Neuronal stem cell (in vitro differentiated cells): ENCODE measurements at regions not wholly inside any gene's neighbourhood (a gene's known extent, or its start where the extent isn't known, plus 50 kb on each side); places are given as distances from the start of the nearest gene placed in this dataset.

Source experiments
- DNase-seq: peaks from one replicate; pipeline ENCODE4 v3.0.0-alpha.2; 2013; ENCODE audit warnings: low spot score
- H2AFZ ChIP-seq: one replicate; pipeline ENCODE4 v1.6.1; 2013; ENCODE audit warnings: mild to moderate bottlenecking, low read length, inconsistent platforms
- H2AK5ac ChIP-seq: 2 replicates; pipeline ENCODE4 v1.6.1; 2013; ENCODE audit warnings: low read depth, mild to moderate bottlenecking, inconsistent platforms, low read length, moderate library complexity, mixed read lengths
- H2BK120ac ChIP-seq: 2 replicates; pipeline ENCODE4 v1.6.1; 2013; ENCODE audit warnings: low read depth, mild to moderate bottlenecking, inconsistent platforms, low read length, moderate library complexity, mixed read lengths
- H2BK12ac ChIP-seq: one replicate; pipeline ENCODE4 v1.6.1; 2013; ENCODE audit warnings: low read length, inconsistent platforms
- H2BK15ac ChIP-seq: 2 replicates; pipeline ENCODE4 v1.6.1; 2013; ENCODE audit warnings: mild to moderate bottlenecking, low read length, inconsistent platforms, mixed read lengths
- H2BK5ac ChIP-seq: one replicate; pipeline ENCODE4 v1.6.1; 2013; ENCODE audit warnings: inconsistent platforms, mild to moderate bottlenecking, low read length, moderate library complexity
- H3K14ac ChIP-seq: one replicate; pipeline ENCODE4 v1.6.1; 2013; ENCODE audit warnings: low read length, inconsistent platforms
- H3K18ac ChIP-seq: 2 replicates; pipeline ENCODE4 v1.6.1; 2013; ENCODE audit warnings: low read length, inconsistent platforms
- H3K23ac ChIP-seq: 2 replicates; pipeline ENCODE4 v1.6.1; 2013; ENCODE audit warnings: low read depth, mild to moderate bottlenecking, mixed read lengths, low read length, inconsistent platforms; ENCODE audit not compliant: poor library complexity
- H3K27ac ChIP-seq: replicated peaks from 3 replicates; pipeline ENCODE4 v1.5.1; 2013; ENCODE audit warnings: low read length, inconsistent platforms
- H3K27me3 ChIP-seq, 3 experiments: 2 replicates each; pipeline ENCODE4 v1.6.1; 2013; ENCODE audit warnings: low read length in 3 of 3, mild to moderate bottlenecking in 2 of 3, inconsistent platforms in 1 of 3, low read depth in 1 of 3, mixed read lengths in 1 of 3, moderate library complexity in 1 of 3; ENCODE audit not compliant: control insufficient read depth in 3 of 3, insufficient read depth in 3 of 3
- H3K36me3 ChIP-seq, 2 donors: replicated peaks in 1 of 2; 2 replicates each; pipeline ENCODE4 v1.6.1; 2013; ENCODE audit warnings: low read length in 2 of 2; ENCODE audit not compliant: control insufficient read depth in 2 of 2, insufficient read depth in 2 of 2
- H3K4ac ChIP-seq: 2 replicates; pipeline ENCODE4 v1.6.1; 2013; ENCODE audit warnings: inconsistent platforms, mild to moderate bottlenecking, low read length, moderate library complexity
- H3K4me1 ChIP-seq, 2 donors: 1 replicate in 1 of 2; 2 replicates in 1 of 2; pipeline ENCODE4 v1.6.1; 2013; ENCODE audit warnings: low read length in 2 of 2, low read depth in 1 of 2; ENCODE audit not compliant: control insufficient read depth in 2 of 2, insufficient read depth in 1 of 2
- H3K4me2 ChIP-seq: one replicate; pipeline ENCODE4 v1.6.1; 2013; ENCODE audit warnings: mild to moderate bottlenecking, low read length, inconsistent platforms; ENCODE audit not compliant: insufficient read depth, poor library complexity, severe bottlenecking
- H3K4me3 ChIP-seq, 2 donors: 2 replicates each; pipeline ENCODE4 v1.5.1; 2013; ENCODE audit warnings: low read length in 2 of 2, mild to moderate bottlenecking in 2 of 2, inconsistent platforms in 1 of 2, moderate library complexity in 1 of 2
- H3K79me1 ChIP-seq: one replicate; pipeline ENCODE4 v1.6.1; 2013; ENCODE audit warnings: low read depth, mild to moderate bottlenecking, inconsistent platforms, low read length, moderate library complexity
- H3K9ac ChIP-seq: one replicate; pipeline ENCODE4 v1.6.1; 2013; ENCODE audit warnings: mild to moderate bottlenecking, low read depth, low read length, inconsistent platforms; ENCODE audit not compliant: poor library complexity
- H3K9me3 ChIP-seq, 2 donors: replicated peaks in 1 of 2; 2 replicates each; pipeline versions ENCODE3 to v1.6.1; 2013; ENCODE audit warnings: low read length in 2 of 2, mild to moderate bottlenecking in 2 of 2, inconsistent platforms in 1 of 2, low read depth in 1 of 2, mixed read lengths in 1 of 2, moderate library complexity in 1 of 2; ENCODE audit not compliant: control insufficient read depth in 2 of 2, insufficient read depth in 1 of 2
- H4K8ac ChIP-seq: one replicate; pipeline ENCODE4 v1.6.1; 2013; ENCODE audit warnings: low read depth, mild to moderate bottlenecking, inconsistent platforms, low read length, moderate library complexity
- H4K91ac ChIP-seq: one replicate; pipeline ENCODE4 v1.6.1; 2013; ENCODE audit warnings: low read length, low read depth, mild to moderate bottlenecking, inconsistent platforms; ENCODE audit not compliant: poor library complexity
- WGBS, 2 donors: extraction: QIAGEN DNeasy Blood & Tissue Kit; methylation state at CpG; one replicate each; pipeline ENCODE4 v1.1.7; 2013; ENCODE audit warnings: missing lambda C conversion rate in 2 of 2, mixed read lengths in 1 of 2; ENCODE audit not compliant: insufficient read length in 2 of 2, insufficient replicate concordance in 1 of 2; ENCODE audit errors: extremely low coverage in 2 of 2; 5-methylcytosine and 5-hydroxymethylcytosine counted together

GRCh38 chr10:76657337-76658012 lies 980.1 kb downstream of the KCNMA1 start:
- no peaks in the 10 kb centered on the region for H3K9me3 ChIP-seq
- no peak overlapping the region for H2AK5ac ChIP-seq
- no peaks in the 10 kb centered on the region for H3K27me3 ChIP-seq
- no peak overlapping the region for H3K18ac ChIP-seq
- DNase-seq, result no peak
- no peak overlapping the region for H3K4ac ChIP-seq
- H3K9ac ChIP-seq, result no peak overlapping the region
- H2BK15ac ChIP-seq, result no peak overlapping the region
- H4K91ac ChIP-seq, result no peak overlapping the region
- H4K8ac ChIP-seq, result no peak overlapping the region
- no peak overlapping the region for H3K14ac ChIP-seq
- no peak overlapping the region for H3K27ac ChIP-seq
- no peaks in the 10 kb centered on the region for H3K79me1 ChIP-seq
- H2BK120ac ChIP-seq, result no peak overlapping the region
- no peaks in the 10 kb centered on the region for H3K4me1 ChIP-seq
- H3K36me3 ChIP-seq, result no peaks in the 10 kb centered on the region
- no peak overlapping the region for H2AFZ ChIP-seq
- H2BK5ac ChIP-seq, result no peak overlapping the region
- H3K4me2 ChIP-seq, result no peak overlapping the region
- no peak overlapping the region for H2BK12ac ChIP-seq
- no peak overlapping the region for H3K23ac ChIP-seq
- H3K4me3 ChIP-seq, result no peak overlapping the region

DNA sequence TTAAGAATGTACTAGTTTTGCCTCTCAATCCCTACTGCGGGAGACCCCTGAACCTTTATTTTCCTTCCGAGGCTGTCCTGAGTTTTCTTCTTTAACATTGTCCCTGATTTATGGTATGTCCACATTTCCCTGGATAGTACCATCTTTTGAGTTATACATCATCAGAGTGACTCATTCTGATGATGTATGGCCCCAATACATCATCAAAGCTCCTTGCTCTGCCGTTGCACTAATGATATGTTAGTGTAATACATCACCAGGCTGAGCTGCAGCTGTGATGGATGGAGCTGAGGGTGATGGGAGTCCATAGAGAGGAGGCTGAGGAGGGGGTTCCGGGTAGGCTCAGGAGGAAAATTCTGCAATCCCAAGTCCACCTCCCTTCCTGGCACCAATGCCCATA lies 986.5 kb downstream of the KCNMA1 start:
- Histone ChIP-seq H4K8ac (no peak overlapping the region), H2BK120ac (no peak overlapping the region), H3K4me2 (no peak overlapping the region), H2BK5ac (no peak overlapping the region), H3K36me3 (no peaks in the 10 kb centered on the region), H3K18ac (no peak overlapping the region), H2AFZ (no peak overlapping the region), H3K9ac (no peak overlapping the region), H4K91ac (no peak overlapping the region), H2AK5ac (no peak overlapping the region), H3K79me1 (no peaks in the 10 kb centered on the region), H3K4me1 (peaks cover 0 to 5% of the 10 kb centered on the region in 2 donors), H2BK15ac (no peak overlapping the region), H3K27ac (no peak overlapping the region), H2BK12ac (no peak overlapping the region), H3K14ac (no peak overlapping the region), H3K23ac (no peak overlapping the region), H3K4me3 (no peak overlapping the region), H3K27me3 (no peaks in the 10 kb centered on the region), H3K4ac (no peak overlapping the region), H3K9me3 (no peaks in the 10 kb centered on the region)
- no CpG with 5 or more reads among the region's 4 CpGs for WGBS, 2 donors
- DNase-seq, result no peak

- no peak overlapping the region for H3K27ac ChIP-seq
- no CpG with 5 or more reads among the region's 3 CpGs for WGBS, 2 donors
Observed at GRCh38 chr10:76649723-76650127, 987.9 kb downstream of the KCNMA1 start.

GRCh38 chr10:76649254-76649653 lies 988.4 kb downstream of the KCNMA1 start:
- WGBS, 2 donors, result no CpG with 5 or more reads among the region's 3 CpGs
- Histone ChIP-seq H3K4ac (no peak overlapping the region), H3K14ac (no peak overlapping the region), H3K23ac (no peak overlapping the region), H2AFZ (no peak overlapping the region), H4K8ac (no peak overlapping the region), H3K4me3 (no peak overlapping the region), H2BK5ac (no peak overlapping the region), H3K27ac (no peak overlapping the region), H3K4me2 (no peak overlapping the region), H2BK120ac (no peak overlapping the region), H3K36me3 (no peaks in the 10 kb centered on the region), H2BK15ac (no peak overlapping the region), H3K79me1 (no peaks in the 10 kb centered on the region), H2BK12ac (no peak overlapping the region), H3K18ac (no peak overlapping the region), H3K4me1 (peaks cover 0 to 5% of the 10 kb centered on the region in 2 donors), H2AK5ac (no peak overlapping the region), H4K91ac (no peak overlapping the region), H3K27me3 (no peaks in the 10 kb centered on the region), H3K9me3 (no peaks in the 10 kb centered on the region), H3K9ac (no peak overlapping the region)
- DNase-seq, result no peak

More at GRCh38 chr10:76649723-76650127, 987.9 kb downstream of the KCNMA1 start:
- Histone ChIP-seq H3K4me2 (no peak overlapping the region), H3K23ac (no peak overlapping the region), H2AK5ac (no peak overlapping the region), H3K9me3 (no peaks in the 10 kb centered on the region), H3K36me3 (no peaks in the 10 kb centered on the region), H3K4me1 (peaks cover 0 to 5% of the 10 kb centered on the region in 2 donors), H2BK120ac (no peak overlapping the region), H2AFZ (no peak overlapping the region), H4K91ac (no peak overlapping the region), H3K14ac (no peak overlapping the region), H3K4me3 (no peak overlapping the region), H3K27me3 (no peaks in the 10 kb centered on the region), H2BK5ac (no peak overlapping the region), H3K18ac (no peak overlapping the region), H4K8ac (no peak overlapping the region), H2BK15ac (no peak overlapping the region), H2BK12ac (no peak overlapping the region), H3K9ac (no peak overlapping the region), H3K4ac (no peak overlapping the region), H3K79me1 (no peaks in the 10 kb centered on the region)
- no peak for DNase-seq
